Right kidney (tissue), 1 donor: ENCODE measurements at regions not wholly inside any gene's neighbourhood (a gene's known extent, or its start where the extent isn't known, plus 50 kb on each side); places are given as distances from the start of the nearest gene placed in this dataset.

Experiments
- DNase-seq: peaks from one replicate; pipeline ENCODE4 v3.0.0-alpha.2; 2016

DNA sequence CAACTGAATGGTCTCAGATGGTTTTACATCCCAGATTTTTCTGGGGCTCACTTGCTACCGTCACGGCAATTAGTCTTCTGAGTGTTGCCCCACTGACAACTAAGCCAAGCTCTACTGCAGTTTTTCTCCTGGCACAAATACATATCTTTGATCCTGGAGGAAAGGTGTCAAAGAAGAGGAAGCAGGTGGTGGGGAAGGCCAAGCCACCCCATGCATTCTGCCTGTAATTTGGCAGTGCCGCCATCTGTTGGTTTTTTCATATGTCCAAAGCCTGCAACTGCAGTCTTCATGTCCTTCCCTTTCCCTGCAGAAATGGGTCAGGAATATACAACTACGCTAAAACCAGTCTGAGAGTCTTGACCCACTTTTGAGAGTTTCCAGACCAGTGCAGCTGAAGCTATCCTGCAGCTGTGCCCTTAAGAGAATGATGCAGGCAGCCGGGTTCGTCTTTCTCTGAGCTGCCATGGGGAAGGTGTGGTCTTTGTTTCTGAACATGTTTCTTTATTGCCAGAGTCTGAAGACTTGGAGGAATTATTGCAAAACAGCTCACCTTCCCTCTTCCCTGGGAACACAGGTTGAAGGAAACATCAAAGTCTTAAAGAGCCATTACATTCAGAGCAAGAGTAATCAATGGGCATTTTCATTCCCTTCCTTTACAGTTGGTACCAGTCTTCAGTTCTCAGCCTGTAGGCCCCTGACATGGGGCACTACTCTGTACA, 71.8 kb upstream of the ATL2 start:
- no peak for DNase-seq

DNA sequence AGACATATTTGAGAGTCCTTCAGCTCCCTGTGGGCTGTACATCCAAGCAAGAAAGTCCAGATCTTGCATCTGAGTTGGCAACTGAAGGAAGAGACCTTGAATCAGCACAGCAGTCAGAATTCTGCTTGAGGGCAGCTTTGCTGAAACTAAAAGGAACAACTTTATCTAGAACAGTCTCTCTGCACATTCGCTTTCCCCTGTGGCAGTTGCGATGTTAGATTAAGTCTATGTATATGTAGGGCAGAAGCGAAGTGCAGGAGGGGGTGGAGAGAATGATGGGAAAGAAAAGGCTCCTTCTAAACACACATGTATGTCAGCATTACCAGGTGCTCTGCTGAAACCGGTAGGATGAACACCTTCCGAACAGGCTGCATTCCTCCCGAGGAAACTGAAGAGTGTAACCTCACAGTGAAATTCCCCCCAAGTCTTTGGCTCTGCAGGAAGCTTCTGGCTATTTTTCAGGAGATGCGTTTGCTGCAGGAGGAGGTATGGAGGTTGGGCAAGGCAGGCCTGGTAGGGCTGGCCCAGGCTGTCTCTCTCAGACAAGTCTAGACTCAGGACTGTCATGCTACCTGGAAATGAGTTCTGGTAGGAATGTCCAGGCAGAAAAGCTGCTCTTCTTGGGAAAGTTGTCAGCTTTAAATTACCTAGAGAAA, 70.0 kb upstream of the ATL2 start:
- no peak for DNase-seq

DNA sequence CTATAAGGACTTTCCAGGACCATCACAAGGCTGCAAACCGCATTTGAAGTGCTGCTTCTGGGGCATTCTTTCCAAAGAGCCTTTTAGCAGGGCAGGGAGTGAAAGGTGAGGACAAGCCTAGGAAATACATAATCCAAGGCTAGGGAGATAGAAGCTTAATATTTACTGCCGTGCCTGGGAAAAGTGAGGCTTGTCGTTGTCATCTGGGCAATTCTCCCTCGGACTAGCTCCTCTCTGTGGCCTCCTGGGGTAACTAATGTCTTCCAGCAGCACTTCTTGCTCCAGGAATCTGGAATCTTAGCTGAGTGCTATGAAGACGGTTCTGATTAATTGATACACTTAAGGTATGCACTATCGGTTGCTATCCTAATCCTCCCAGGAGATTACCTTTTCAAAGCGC, 69.3 kb upstream of the ATL2 start:
- no peak for DNase-seq

DNA sequence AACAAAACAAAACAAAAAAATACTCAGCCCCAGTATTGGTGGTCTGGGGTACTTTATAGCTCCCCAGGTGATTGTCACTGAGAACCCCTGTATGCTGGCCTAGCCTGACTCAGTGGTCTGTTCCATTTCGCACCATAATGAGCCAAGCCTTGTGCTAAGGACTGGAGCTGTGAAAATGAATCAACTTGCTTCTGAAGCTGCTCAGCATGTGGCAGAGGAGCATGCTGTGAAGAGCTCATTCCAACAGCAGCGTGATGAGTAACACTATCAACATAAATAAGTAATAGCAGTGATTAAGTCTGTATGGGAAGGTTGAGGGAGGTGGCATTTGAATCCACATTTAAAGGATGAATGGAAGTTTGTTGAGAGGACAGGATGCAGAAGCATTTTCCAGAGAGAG, 67.2 kb upstream of the ATL2 start:
- no peak for DNase-seq

DNA sequence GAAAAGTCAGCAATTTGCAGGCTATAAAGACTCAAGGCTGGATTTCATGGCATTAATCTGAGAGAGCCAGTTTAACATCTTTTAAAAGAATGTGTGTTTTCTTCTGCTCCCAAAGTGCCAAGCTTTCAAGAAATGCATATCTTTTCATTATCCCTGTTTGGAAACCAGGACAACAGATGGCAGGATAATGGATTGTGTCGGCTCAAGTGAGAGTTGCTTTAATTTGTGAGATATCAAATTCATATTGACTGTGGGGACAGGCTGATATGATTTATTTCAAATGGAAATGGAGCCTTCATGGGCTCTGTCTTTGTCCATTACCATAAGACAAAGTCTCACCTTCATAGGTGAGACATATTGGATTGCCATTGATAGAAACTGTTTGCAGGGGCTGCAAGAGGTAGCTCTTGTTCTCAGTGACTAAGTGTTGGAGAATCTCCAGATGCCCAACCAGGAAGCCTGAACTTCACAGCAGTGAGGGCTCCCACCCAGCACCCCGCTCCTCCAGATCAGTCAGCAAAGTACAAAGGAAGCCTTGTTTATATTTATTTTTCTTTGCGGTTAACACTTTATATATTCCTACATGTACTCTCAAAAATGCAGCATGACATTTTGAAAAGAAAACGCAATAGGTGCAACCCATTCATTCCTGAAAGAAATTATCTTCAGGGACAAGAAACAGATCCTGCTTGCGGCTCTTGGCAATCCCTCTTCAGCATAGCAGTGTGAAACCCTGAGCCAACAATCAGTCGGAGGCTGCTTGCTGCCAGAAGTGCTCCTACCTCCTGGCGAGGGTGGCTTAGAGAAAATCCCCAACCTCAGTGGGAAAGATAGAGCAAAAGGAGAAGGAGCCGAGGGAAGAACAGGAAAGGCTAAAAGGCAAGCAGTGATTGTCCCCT, 65.8 kb upstream of the ATL2 start:
- no peak for DNase-seq

DNA sequence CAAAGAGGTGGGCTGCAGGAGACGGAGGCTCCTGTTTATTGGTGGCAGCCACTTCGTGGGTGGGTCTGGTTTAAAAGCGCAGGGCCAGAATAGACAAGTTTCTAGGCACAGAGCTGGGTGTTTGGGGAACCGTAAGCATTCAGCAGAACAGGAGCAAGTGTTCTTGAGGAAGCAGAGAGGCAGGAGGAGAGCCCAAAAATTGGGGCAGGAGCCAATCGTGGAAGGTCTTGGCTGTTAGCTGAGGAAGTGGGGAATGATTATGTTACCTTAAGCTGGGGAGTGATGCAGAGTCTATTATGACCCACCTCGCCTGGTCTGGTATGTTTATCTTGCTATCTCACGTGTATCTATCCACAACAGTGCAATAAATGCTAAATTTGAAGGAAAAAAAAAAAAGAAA, 64.3 kb upstream of the ATL2 start:
- no peak for DNase-seq

DNA sequence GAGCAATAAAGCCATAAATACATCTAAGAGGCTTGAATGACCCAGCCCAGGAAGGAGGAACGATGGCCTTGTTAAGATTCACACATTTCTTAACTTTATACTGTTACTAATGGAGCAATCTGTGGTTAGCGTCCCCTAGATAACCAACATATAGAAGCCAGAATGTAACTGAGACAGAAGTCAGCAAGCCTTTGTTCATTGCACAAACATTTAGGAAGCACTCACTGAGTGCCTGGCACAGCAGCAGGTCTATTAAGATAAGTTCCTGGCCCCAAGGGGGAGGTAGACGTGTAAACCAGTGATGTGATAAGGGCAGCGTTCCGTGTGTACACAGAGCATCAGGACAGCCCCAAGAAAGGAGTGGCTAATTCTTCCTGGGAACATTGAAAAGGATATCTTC, 63.6 kb upstream of the ATL2 start:
- DNase-seq, result no peak

DNA sequence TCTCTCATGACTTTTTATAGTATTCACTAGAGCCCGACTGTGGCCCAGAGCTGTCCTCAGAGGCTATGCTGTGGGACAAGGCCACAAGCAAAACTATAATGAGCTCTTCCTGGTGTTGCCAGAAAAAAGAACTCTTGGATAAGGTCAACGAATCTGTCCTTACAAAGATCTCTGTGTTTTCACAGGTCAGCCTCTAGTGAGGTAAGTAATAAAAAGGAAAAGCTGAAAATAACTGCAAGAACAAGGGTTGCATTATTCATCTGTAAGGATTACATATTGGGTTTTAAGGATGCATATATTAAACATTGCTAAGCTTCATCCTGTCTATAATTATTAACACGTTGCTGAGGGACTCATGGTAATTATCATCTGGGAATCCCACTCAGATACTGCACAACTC, 62.8 kb upstream of the ATL2 start:
- DNase-seq, result no peak

DNA sequence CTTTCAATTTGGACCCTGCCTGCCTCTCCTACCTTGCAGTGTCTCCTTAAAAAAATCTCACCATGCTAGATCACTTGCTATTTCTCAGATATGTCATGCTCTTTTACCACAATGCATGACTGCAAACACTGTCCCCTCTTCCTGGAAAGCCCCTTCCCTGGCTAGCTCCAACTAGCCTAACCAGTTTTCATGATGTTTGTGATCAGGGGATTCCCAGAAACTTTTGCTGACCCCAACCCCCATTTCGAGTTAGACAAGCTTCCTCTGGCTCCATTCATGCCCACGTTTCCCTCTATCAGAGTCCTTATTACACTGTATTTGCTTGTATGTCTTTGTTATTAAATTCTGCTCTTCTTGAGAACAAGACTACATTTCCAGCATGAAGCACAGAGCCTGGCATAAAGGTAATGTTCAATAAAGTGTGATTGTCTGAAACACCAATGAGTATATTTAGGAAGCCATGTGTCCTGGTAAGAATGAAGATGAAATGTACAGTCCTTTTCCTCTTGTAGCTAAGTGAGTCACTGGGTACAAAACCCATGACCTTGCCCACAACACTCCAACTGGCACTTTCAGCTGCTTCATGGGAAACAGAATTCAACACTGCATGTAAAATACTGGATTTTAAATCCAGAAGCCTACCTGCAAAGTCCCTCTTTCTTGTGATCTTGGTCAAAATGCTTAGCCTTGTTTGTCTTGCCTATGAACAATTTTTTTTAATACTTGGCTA, 62.0 kb upstream of the ATL2 start:
- DNase-seq, result no peak

DNA sequence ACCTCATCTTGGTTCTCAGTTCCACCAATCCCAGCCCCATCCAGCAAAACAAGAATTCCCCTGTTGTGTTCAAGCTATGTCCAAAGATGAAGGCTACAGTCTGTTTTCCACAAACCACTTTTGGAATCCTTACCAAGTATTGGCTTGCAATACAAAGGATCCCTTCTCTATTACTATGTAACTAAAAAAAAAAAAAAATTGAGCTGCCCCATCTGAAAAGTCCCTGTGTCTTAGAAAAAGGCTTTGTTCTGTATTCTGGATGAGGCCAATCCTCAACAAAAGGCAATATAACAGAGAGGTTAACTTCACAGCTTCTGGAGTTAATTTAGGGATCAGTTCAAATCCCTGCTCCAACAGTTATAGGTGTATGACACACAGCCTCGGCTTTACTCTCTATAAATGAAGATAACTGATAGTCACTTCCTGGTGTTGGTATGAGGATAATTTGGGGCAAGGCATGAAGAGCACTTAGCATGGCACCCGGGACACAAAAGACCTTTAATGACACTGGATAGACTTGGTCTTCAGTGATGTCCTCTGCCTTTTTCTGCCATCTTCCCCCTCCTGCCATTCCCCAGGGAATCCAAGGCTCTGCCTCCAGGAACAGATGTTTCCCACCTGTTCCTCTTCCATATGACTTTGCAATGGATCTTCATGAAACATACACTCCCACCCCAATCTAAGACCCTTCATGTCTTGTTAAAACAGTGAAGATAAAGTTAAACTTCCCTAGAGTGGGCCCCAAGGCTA, 61.2 kb upstream of the ATL2 start:
- no peak for DNase-seq

DNA sequence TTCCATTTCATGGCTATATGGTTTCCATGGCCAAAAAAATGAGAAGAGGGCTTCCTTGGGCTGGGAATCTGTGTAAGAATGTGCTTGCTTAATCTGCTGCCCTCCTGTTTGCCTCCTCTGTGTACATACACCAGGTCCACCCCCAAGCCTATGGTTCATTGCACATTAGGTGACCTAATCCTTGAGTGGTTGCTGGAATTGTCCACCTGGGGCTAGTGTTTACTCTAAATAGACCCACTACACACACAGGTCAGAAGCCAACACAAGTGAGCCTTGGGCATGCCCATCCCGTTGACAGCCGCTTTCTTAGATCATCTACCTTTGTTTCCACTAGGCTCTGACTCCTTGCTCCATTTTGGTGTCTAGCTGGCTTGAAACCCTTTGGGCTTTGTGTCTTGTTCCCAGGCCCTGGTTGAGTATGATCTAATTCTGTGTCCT, 59.2 kb upstream of the ATL2 start:
- DNase-seq, result no peak

DNA sequence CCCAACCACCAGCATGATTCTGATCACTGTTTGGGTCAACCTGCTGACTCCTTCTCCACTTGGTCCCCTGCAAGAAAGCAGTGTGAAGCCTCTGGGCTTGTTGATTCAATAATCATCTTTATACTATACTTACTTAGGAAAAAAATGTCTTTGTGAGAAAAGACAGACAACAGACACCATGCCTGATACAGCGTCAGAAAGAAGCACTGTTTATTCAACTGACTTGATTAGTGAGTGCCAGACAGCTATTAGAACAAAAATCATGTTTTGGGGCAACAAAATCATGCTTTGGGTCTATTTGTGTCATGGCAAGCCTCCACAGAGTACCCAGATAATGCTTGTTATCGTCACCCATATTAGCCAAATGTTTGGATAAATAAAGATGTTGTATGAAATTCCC, 58.7 kb upstream of the ATL2 start:
- no peak for DNase-seq

DNA sequence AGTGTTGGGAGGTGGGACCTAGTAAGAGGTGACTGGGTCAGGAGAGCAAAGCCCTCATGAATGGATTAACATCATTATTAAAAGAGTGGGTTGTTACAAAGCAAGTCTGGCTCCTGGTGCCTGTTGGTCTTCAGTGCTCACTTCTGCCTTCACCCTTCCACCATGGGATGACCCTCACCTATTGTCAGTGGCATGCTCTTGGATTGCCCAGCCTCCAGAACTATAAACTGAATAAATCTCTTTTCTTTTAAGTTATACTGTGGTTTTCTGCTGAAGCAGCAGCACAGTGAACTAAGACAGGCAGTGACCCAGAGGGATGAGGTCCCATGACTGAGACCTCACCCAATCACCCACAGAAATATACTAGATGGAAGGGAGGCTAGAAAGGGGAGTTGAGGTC, 57.5 kb upstream of the ATL2 start:
- no peak for DNase-seq

DNA sequence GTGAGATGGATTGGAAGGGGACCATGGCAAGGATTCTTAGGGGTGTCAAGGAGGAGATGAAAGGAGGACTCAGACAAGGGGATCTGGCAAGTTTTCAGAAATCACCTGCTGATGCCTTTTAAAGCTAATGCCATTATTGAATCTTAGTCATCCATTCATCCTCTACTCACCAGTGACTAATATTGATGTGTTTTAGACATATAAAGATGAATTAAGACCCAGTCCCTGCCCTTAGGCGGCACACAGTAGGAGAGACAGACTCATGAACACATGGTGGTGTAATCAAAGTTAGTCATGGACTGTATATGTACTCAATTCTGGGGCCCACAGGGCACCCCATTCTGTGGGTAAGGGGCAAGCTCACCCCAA, 56.5 kb upstream of the ATL2 start:
- DNase-seq, result no peak

DNA sequence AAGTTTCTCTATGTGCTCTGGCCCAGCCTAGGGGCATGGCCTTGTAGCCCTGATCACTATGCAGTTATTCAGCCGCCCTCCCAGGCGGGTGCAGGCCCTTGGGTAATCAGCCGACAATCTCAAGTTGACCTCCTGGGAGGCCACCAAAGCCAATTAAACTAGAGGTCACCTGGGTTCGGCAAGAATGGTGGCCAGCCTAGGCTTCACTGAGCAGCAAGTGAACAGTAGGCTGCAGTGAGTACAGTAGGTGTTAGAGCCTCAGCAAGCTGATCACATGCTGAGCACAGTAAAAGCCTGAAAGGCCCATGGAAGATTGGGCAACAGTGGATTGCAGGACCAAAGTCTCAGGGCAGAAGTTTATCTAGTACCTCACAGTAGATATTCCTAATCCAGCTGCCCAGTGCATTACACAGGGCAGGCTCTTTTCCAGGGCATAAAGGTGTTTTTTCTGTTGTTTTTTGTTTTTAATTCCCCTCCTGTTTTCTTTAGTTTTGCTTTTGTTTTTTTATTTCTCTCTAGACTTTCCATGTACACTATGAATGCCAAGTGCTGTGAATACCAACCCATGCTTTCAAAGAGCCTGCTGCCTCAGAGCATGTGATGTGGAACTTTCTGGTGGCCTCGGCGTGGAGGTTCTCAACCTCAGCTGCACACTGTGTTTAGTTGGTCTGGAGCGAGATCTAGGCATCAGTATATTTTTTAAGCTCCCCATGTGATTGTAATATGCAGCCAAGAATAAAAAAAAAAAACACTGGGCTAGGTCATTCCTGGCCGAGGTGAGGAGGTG, 55.9 kb upstream of the ATL2 start:
- DNase-seq, result no peak

DNA sequence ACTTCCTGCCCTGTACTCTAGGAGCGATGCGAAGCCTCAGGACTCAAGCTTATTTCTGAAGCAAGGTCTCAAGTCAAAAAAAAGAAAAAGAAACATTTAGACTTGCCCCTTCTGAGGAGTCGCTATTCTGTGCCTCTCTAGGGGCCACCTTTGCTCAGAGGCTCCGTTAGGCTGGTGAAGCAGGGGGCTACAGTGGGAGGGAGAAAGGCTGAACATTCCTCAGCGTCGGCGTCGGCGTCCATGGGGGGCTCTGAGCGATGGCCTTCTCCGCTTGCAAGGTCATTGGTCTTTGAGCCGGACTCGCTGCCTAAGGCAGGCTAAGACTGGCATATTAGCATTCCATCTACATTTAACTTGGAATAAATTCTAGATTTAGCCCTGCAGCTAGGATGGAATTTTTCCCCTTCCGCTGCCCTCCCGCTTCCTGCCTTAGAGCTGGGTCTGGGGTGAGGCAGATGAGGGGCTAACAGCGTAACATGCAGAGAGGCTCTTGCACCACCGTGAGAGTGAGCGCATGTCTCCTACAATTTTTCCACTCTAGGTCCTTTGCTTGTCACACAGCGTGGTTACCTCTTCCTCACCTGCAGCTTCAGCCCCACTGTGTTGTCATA, 53.6 kb upstream of the ATL2 start:
- no peak for DNase-seq

DNA sequence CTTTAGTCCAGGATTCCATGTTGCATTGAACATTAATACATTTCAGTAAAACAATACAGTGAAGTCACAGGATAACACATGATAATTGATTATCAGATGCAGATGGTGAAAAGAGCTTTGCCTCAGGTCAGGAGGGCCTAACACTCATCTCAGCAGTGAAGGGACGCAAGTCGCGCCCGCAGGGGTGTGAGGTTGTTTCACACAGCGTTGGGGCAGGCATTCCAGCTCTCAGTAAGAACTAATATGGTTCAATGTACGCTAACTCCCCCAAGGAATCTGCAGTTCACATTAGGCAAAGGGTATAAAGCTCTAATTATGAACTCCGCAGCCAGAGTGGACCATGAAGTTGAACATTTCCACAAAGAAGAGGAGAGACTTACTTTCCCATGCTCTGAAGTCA, 53.1 kb upstream of the ATL2 start:
- no peak for DNase-seq

DNA sequence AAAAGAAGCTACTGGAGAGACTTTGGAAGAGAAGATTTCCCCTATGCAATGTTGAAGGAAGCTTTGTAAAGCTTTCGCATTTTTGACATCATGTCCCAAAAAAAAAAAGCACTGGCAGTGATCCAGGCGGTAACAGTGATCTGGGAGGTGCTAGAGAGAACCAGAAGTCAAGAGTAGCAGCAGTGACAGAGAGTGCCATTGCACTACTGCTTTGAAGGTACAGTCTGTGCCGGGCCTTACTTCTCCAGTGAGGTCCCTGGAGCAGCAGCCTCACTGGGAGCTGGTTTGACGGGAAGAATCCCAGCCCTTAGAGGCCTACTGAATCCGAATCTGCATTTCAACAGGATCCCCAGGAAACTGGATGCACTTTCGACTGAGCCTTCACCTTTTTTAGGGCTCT, 50.9 kb upstream of the ATL2 start:
- no peak for DNase-seq

DNA sequence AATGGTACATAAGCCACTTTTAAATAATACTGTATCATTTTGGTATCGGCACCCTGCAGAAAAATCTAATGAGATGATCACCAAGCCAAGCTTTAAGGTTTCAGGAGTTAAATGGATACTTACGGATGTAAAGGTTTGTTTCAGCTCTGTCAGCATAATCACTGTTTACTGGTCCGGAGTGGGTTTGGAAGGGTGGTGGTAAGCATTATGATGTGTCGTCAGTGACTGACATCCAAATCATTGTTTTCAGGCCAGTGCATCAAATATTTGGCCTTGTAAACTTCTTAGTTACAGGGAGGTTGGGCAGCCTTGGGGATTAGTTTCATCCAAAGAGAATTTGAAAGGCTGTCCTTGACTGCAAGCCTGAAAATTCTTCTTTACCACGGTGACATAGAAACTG, 50.0 kb upstream of the ATL2 start:
- DNase-seq, result no peak
